HCT116 (cell line): ENCODE measurements at regions not wholly inside any gene's neighbourhood (a gene's known extent, or its start where the extent isn't known, plus 50 kb on each side); places are given as distances from the start of the nearest gene placed in this dataset.

Experiments
- ATAC-seq: fragments of 200-7000 bp; cut with Tn5 transposase; 2 replicates; pipeline ENCODE4 v1.9.1; 2020; ENCODE audit warnings: mild to moderate bottlenecking, moderate library complexity
- BruUV-seq: library from RNA; stranded (reverse); fragments of 400-500 nt; replicated peaks from 2 replicates; lab custom pipeline; 2021; lab: Mats Ljungman, UMichigan
- CTCF ChIA-PET: fragments of 300-600 bp; sonication (Branson Sonifier 250); formaldehyde crosslinking; loops from one replicate; lab custom pipeline; 2021; ENCODE audit warnings: antibody characterized with exemption; lab: Charles Lee
- POLR2A ChIA-PET: fragments of 300-600, 350-600 bp; sonication (Branson Sonifier 250); formaldehyde crosslinking; loops from one replicate; lab custom pipeline; 2021; ENCODE audit warnings: antibody characterized with exemption; lab: Charles Lee
- RAD21 ChIA-PET, 2 experiments: fragments of 300-600 bp; sonication (Branson Sonifier 250); formaldehyde crosslinking; loops; one replicate each; lab custom pipeline; 2023; ENCODE audit warnings: low total read pairs in 2 of 2; ENCODE audit not compliant: uncharacterized antibody in 2 of 2, unreplicated experiment in 2 of 2, low non-redundant PET in 1 of 2; lab: Charles Lee
- DNase-seq: peaks from one replicate; pipeline ENCODE4 v3.0.0-alpha.2; 2010; ENCODE audit warnings: low read depth, low spot score
- H2AFZ ChIP-seq: fragments of 200-600 bp; shearing (Covaris generic), sonication (generic); 2 replicates; pipeline ENCODE4 v1.6.1; 2017; ENCODE audit warnings: low read depth, mixed run types, mixed read lengths, antibody characterized with exemption, low read length; ENCODE audit not compliant: poor library complexity, severe bottlenecking
- H3K27ac ChIP-seq: 2 replicates; pipeline ENCODE4 v1.5.1; 2012; ENCODE audit warnings: low read depth, low read length
- H3K27me3 ChIP-seq: fragments of 200-600 bp; sonication (generic); 2 replicates; pipeline ENCODE4 v1.6.1; 2016; ENCODE audit warnings: mixed run types, low read length, mixed read lengths; ENCODE audit not compliant: insufficient read depth
- H3K36me3 ChIP-seq, 2 experiments: fragments of 200-500 bp in 1 of 2; fragments of 200-600 bp in 1 of 2; sonication (Bioruptor generic) in 1 of 2; sonication (generic) in 1 of 2; 2 replicates each; pipeline versions ENCODE4 v1.5.1 to v1.6.1; 2014 to 2016; ENCODE audit warnings: low read length in 2 of 2, inconsistent platforms in 1 of 2, mixed read lengths in 1 of 2, mixed run types in 1 of 2; ENCODE audit not compliant: insufficient read depth in 2 of 2, control insufficient read depth in 1 of 2
- H3K4me1 ChIP-seq, 2 experiments: fragments of 200-600 bp in 1 of 2; sonication (generic) in 1 of 2; 2 replicates each; pipeline versions ENCODE4 v1.5.1 to v1.6.1; 2012 to 2017; ENCODE audit warnings: low read length in 2 of 2, inconsistent platforms in 1 of 2, mild to moderate bottlenecking in 1 of 2, mixed read lengths in 1 of 2, mixed run types in 1 of 2, moderate library complexity in 1 of 2; ENCODE audit not compliant: insufficient read depth in 2 of 2, control insufficient read depth in 1 of 2
- H3K4me2 ChIP-seq: fragments of 200-600 bp; sonication (generic); 2 replicates; pipeline ENCODE4 v1.6.1; 2017; ENCODE audit warnings: mixed run types, low read length, mixed read lengths
- H3K4me3 ChIP-seq, 2 experiments: fragments of 200-600 bp in 1 of 2; sonication (generic) in 1 of 2; replicated peaks in 1 of 2; 2 replicates each; pipeline ENCODE4 v1.5.1; 2011 to 2016; ENCODE audit warnings: low read length in 2 of 2, control low read depth in 1 of 2, low read depth in 1 of 2, mild to moderate bottlenecking in 1 of 2, mixed read lengths in 1 of 2, mixed run types in 1 of 2
- H3K79me2 ChIP-seq: fragments of 200-600 bp; sonication (generic); 2 replicates; pipeline ENCODE4 v1.6.1; 2017; ENCODE audit warnings: mild to moderate bottlenecking, mixed run types, low read length, moderate library complexity, mixed read lengths; ENCODE audit not compliant: insufficient read depth
- H3K9ac ChIP-seq: fragments of 200-600 bp; sonication (generic); 2 replicates; pipeline ENCODE4 v1.6.1; 2016; ENCODE audit warnings: low read length, mixed read lengths
- H3K9me2 ChIP-seq: fragments of 200-600 bp; sonication (generic), shearing (Covaris generic); 2 replicates; pipeline ENCODE4 v1.6.1; 2017; ENCODE audit warnings: mixed run types, mild to moderate bottlenecking, moderate library complexity; ENCODE audit not compliant: insufficient read depth
- H3K9me3 ChIP-seq, 2 experiments: fragments of 200-500 bp in 1 of 2; fragments of 200-600 bp in 1 of 2; sonication (Bioruptor generic) in 1 of 2; sonication (generic) in 1 of 2; 2 replicates each; pipeline ENCODE4 v1.6.1; 2014 to 2017; ENCODE audit warnings: low read length in 2 of 2, mixed read lengths in 2 of 2, inconsistent platforms in 1 of 2, low read depth in 1 of 2, mild to moderate bottlenecking in 1 of 2, mixed run types in 1 of 2, moderate library complexity in 1 of 2; ENCODE audit not compliant: control insufficient read depth in 1 of 2, insufficient read depth in 1 of 2
- H4K20me1 ChIP-seq: fragments of 200-600 bp; sonication (generic), shearing (Covaris generic); 2 replicates; pipeline ENCODE4 v1.6.1; 2017; ENCODE audit warnings: mixed run types, mild to moderate bottlenecking, moderate library complexity; ENCODE audit not compliant: insufficient read depth
- CEBPB ChIP-seq: IDR thresholded peaks from 2 replicates; pipeline ENCODE4 v1.6.1; 2012; ENCODE audit warnings: low read depth
- MAX ChIP-seq: IDR thresholded peaks from 2 replicates; pipeline ENCODE4 v1.6.1; 2012
- REST ChIP-seq: IDR thresholded peaks from 2 replicates; pipeline ENCODE4 v1.6.1; 2012; ENCODE audit warnings: low read depth
- intact Hi-C: fragments of 100-400 bp; cut with micrococcal nuclease; formaldehyde crosslinking; loops from 2 replicates; pipeline ENCODE4 v1.10.0; 2022
- TF ChIP-seq, protein P1 (sequence below), 3 experiments: fragments of 200-600 bp in 1 of 3; sonication (generic) in 1 of 3; IDR thresholded peaks in 2 of 3; conservative IDR thresholded peaks in 1 of 3; 2 replicates each; pipeline ENCODE4 v1.5.1; 2012 to 2017; ENCODE audit warnings: low read depth in 2 of 3, low read length in 2 of 3, antibody characterized with exemption in 1 of 3, borderline replicate concordance in 1 of 3, control low read depth in 1 of 3, mild to moderate bottlenecking in 1 of 3, mixed read lengths in 1 of 3, mixed run types in 1 of 3, moderate library complexity in 1 of 3; ENCODE audit not compliant: insufficient read depth in 1 of 3

- TF ChIP-seq, protein P1, sequence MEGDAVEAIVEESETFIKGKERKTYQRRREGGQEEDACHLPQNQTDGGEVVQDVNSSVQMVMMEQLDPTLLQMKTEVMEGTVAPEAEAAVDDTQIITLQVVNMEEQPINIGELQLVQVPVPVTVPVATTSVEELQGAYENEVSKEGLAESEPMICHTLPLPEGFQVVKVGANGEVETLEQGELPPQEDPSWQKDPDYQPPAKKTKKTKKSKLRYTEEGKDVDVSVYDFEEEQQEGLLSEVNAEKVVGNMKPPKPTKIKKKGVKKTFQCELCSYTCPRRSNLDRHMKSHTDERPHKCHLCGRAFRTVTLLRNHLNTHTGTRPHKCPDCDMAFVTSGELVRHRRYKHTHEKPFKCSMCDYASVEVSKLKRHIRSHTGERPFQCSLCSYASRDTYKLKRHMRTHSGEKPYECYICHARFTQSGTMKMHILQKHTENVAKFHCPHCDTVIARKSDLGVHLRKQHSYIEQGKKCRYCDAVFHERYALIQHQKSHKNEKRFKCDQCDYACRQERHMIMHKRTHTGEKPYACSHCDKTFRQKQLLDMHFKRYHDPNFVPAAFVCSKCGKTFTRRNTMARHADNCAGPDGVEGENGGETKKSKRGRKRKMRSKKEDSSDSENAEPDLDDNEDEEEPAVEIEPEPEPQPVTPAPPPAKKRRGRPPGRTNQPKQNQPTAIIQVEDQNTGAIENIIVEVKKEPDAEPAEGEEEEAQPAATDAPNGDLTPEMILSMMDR (IDR thresholded peaks at IDR 0.05 in 2 of 3, conservative IDR thresholded peaks at IDR 0.05 in 1 of 3; ENCODE audit: borderline replicate concordance in 1 of 3, insufficient read depth in 1 of 3, low read depth in 2 of 3, low read length in 2 of 3), result no peak
- TF ChIP-seq MAX (no peak), CEBPB (no peak)
Observed at GRCh38 chr20:53748821-53749421, 155.3 kb upstream of the ZNF217 start (continued).

DNA sequence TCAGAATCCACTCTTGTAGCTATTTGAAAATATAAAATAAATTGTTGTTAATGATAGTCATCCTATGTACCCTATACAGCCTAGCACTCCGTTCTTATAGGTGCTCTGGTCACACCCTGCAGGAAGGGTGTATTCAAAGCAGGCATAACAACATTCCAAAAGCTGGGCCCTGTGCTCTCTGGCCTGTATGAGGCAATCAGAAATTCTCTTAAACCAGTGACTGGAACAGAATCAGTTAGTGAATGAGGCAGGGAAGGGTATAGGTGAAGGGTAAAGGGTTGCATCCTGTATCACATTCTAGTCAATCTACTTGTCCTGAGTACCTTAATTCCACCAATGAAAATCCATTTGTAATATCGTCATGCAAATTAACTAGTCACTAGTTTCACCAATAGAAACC is 154.5 kb upstream of the ZNF217 start:
- RAD21 ChIA-PET, result no interaction called here
- BruUV-seq, result no TSS peak
- H3K4me1 ChIP-seq, result peaks cover 32 to 44% of the 10 kb centered on the region in 2 experiments
- H3K4me3 ChIP-seq, result no peak overlapping the region
- H3K27ac ChIP-seq, result no peak overlapping the region
- H3K79me2 ChIP-seq, result no peaks in the 10 kb centered on the region
- peak; percentile 56 for ATAC-seq
- H3K27me3 ChIP-seq, result no peaks in the 10 kb centered on the region
- intact Hi-C loops, result no loop called here
- H3K9me2 ChIP-seq, result no peaks in the 10 kb centered on the region
- no peaks in the 10 kb centered on the region for H3K9me3 ChIP-seq
- H3K36me3 ChIP-seq, result no peaks in the 10 kb centered on the region
- H4K20me1 ChIP-seq, result no peaks in the 10 kb centered on the region
- H3K9ac ChIP-seq, result no peak overlapping the region
- TF ChIP-seq REST, result no peak
- TF ChIP-seq CEBPB, result peak; percentile 50
- POLR2A ChIA-PET, result interaction anchor here (1.5 kb wide), 1 partner anchor 126 kb away, joined by 3 read pairs; no protein-coding TSS in a partner anchor
- CTCF ChIA-PET, result interaction anchor here (1.3 kb wide), 1 partner anchor 167 kb away, joined by 3 read pairs; no protein-coding TSS in a partner anchor
- peak overlapping the region; percentile 36 for H2AFZ ChIP-seq
- DNase-seq, result no peak
- peak overlapping the region; percentile 29 for H3K4me2 ChIP-seq
